HG03095 (cell line): ENCODE measurements at regions not wholly inside any gene's neighbourhood (a gene's known extent, or its start where the extent isn't known, plus 50 kb on each side); places are given as distances from the start of the nearest gene placed in this dataset.
"Not testable (repeated sequence)": the region's sequence is repeated elsewhere in the genome, so short reads cannot be mapped to it uniquely, and the experiment has no call there.

Source experiments
- ATAC-seq: cut with Tn5 transposase; IDR thresholded peaks from one replicate; pipeline ENCODE4 v1.9.1; 2021; ENCODE audit warnings: moderate library complexity; ENCODE audit not compliant: unreplicated experiment

- no peak for ATAC-seq
These were observed 409.6 kb downstream of the NSUN3 start for GRCh38 chr3:94472511-94472910.

- no peak for ATAC-seq
These were observed 418.5 kb downstream of the NSUN3 start for GRCh38 chr3:94481226-94481898.

GRCh38 chr3:94482686-94483085 is 419.8 kb downstream of the NSUN3 start:
- no peak for ATAC-seq

GRCh38 chr3:94483403-94483802 is 420.5 kb downstream of the NSUN3 start:
- no peak for ATAC-seq

GRCh38 chr3:94494992-94495391 is 432.1 kb downstream of the NSUN3 start:
- ATAC-seq = no peak

- ATAC-seq = no peak
These were observed 437.3 kb downstream of the NSUN3 start for GRCh38 chr3:94500146-94500545.

GRCh38 chr3:94507354-94507753 is 444.5 kb downstream of the NSUN3 start:
- ATAC-seq = not testable (repeated sequence)

GRCh38 chr3:94512876-94513275 is 450.0 kb downstream of the NSUN3 start:
- ATAC-seq = no peak

GRCh38 chr3:94513600-94513999 is 450.7 kb downstream of the NSUN3 start:
- ATAC-seq = no peak

- no peak for ATAC-seq
These were observed 453.1 kb downstream of the NSUN3 start for GRCh38 chr3:94515983-94516382.

GRCh38 chr3:94520364-94520763 is 457.5 kb downstream of the NSUN3 start:
- ATAC-seq = no peak

GRCh38 chr3:94522488-94522887 is 459.6 kb downstream of the NSUN3 start:
- ATAC-seq = no peak

GRCh38 chr3:94524102-94524919 is 461.4 kb downstream of the NSUN3 start:
- no peak for ATAC-seq

- ATAC-seq = no peak
These were observed 462.2 kb downstream of the NSUN3 start for GRCh38 chr3:94525043-94525442.

GRCh38 chr3:94529816-94530215 is 467.0 kb downstream of the NSUN3 start:
- ATAC-seq = no peak

- ATAC-seq = no peak
These were observed 470.1 kb downstream of the NSUN3 start for GRCh38 chr3:94532951-94533350.

GRCh38 chr3:94539937-94540336 is 477.1 kb downstream of the NSUN3 start:
- no peak for ATAC-seq

- ATAC-seq = no peak
These were observed 480.3 kb downstream of the NSUN3 start for GRCh38 chr3:94543161-94543560.

GRCh38 chr3:94544131-94544789 is 481.4 kb downstream of the NSUN3 start:
- ATAC-seq = no peak

- no peak for ATAC-seq
These were observed 485.9 kb downstream of the NSUN3 start for GRCh38 chr3:94548581-94549316.

GRCh38 chr3:94561094-94561493 is 498.2 kb downstream of the NSUN3 start:
- no peak for ATAC-seq
